ENCODE measurements at regions not wholly inside any gene's neighbourhood (a gene's known extent, or its start where the extent isn't known, plus 50 kb on each side); places are given as distances from the start of the nearest gene placed in this dataset.

DNA sequence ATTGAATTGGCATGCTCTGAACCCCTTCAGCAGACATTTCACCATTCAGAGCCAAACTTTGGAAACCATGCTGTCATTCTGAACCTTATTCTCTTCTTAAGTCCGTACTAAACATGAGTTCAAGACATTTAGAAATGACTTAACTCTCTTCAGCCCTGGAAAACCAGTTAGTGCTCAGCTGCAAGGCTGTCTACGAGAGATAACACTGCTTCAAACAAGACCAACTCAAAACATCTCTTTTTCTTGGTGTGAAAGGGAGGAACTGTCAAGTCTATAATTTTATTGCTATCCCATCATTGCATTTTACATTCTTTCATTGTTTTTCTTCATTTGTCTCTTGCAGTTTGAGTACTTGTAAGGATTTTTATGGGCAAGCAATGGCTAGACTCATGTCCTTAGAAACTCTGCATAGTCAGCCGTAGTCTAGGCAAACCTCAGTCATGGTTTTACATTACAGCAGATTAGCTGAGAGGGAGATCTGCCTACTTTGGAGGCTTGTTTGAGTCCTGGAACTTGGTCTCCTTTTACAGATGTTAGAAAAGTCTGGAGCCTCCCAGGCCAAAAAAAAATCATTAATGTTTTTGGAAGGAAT lies 120.6 kb upstream of the JADE1 start:
- peaks cover 8% of the 10 kb centered on the region for H3K9me3 ChIP-seq (ENCODE audit: severe bottlenecking)
- no peaks in the 10 kb centered on the region for H3K36me3 ChIP-seq
- TF ChIP-seq, protein P1, sequence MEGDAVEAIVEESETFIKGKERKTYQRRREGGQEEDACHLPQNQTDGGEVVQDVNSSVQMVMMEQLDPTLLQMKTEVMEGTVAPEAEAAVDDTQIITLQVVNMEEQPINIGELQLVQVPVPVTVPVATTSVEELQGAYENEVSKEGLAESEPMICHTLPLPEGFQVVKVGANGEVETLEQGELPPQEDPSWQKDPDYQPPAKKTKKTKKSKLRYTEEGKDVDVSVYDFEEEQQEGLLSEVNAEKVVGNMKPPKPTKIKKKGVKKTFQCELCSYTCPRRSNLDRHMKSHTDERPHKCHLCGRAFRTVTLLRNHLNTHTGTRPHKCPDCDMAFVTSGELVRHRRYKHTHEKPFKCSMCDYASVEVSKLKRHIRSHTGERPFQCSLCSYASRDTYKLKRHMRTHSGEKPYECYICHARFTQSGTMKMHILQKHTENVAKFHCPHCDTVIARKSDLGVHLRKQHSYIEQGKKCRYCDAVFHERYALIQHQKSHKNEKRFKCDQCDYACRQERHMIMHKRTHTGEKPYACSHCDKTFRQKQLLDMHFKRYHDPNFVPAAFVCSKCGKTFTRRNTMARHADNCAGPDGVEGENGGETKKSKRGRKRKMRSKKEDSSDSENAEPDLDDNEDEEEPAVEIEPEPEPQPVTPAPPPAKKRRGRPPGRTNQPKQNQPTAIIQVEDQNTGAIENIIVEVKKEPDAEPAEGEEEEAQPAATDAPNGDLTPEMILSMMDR (IDR thresholded peaks at IDR 0.05; ENCODE audit: low read depth, low read length): no peak
- H3K27ac ChIP-seq: no peak overlapping the region
- DNase-seq: no peak
- H3K27me3 ChIP-seq (ENCODE audit: insufficient read depth, low read depth, severe bottlenecking): no peaks in the 10 kb centered on the region
- no peak overlapping the region for H3K4me3 ChIP-seq (ENCODE audit: low read depth, low read length)

DNA sequence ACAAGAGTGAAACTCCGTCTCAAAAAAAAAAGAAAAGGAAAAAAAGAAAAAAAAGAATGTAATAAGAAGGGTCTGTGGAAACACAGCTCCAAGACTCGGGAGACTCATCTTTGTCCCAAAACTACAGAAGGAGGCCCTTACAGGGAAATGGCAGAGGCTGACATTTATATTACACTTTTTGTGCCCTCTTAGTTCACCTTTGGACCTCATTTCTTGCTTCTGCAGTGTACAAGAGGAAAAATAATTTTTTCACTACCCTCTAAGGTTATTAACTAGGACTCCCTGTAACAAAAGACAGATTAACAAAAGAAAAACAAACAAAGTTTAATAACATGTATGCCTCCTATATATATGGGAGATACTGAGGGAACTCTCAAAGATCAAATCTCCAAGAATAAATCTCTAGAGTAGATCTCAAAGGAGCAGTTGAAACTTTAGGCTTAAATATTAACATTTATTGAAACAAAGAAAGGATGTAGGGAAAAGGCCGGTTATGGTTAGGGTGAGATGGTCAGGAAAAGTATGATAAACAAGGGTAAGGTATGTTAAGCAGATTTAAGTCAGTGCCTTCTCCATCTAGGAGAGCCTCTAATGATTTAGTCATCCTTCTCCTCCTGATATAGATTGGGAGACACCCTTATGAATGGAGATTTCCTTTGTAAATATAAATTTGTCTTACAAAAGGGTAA lies 121.3 kb upstream of the JADE1 start:
- Histone ChIP-seq H3K4me3 (ENCODE audit: low read depth, low read length) (no peak overlapping the region), H3K9me3 (ENCODE audit: severe bottlenecking) (peaks cover 8% of the 10 kb centered on the region), H3K36me3 (no peaks in the 10 kb centered on the region), H3K27ac (no peak overlapping the region), H3K27me3 (ENCODE audit: insufficient read depth, low read depth, severe bottlenecking) (no peaks in the 10 kb centered on the region)
- no peak for DNase-seq
- TF ChIP-seq, protein P1 (IDR thresholded peaks at IDR 0.05; ENCODE audit: low read depth, low read length): no peak

DNA sequence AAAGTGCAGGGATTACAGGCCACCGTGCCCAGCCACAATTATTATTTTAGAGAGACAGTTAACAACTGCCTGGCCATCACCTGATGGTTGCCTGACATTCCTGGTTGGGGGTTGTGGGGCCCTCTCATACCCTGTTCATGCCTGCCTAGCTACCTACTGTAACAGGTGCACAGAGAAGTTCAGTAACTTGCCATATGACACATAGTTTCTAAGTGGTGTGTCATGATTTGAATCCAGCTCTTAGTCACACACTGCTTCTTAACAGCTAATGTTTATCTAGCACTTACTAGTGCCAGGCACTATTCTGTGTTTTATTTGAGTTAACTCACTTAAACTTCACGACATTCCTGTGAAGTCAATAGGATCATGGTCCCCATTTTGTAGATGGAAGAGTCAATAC lies 122.7 kb upstream of the JADE1 start:
- Histone ChIP-seq H3K36me3 (no peaks in the 10 kb centered on the region), H3K9me3 (ENCODE audit: severe bottlenecking) (peaks cover 8% of the 10 kb centered on the region), H3K27ac (no peak overlapping the region), H3K27me3 (ENCODE audit: insufficient read depth, low read depth, severe bottlenecking) (no peaks in the 10 kb centered on the region), H3K4me3 (ENCODE audit: low read depth, low read length) (no peak overlapping the region)
- no peak for DNase-seq
- TF ChIP-seq, protein P1 (IDR thresholded peaks at IDR 0.05; ENCODE audit: low read depth, low read length): no peak

GRCh38 chr4:128686032-128686465 lies 123.5 kb upstream of the JADE1 start:
- no peak for DNase-seq
- TF ChIP-seq, protein P1 (IDR thresholded peaks at IDR 0.05; ENCODE audit: low read depth, low read length): no peak
- H3K9me3 ChIP-seq (ENCODE audit: severe bottlenecking): peaks cover 8% of the 10 kb centered on the region

GRCh38 chr4:128684016-128684415 lies 125.5 kb upstream of the JADE1 start:
- Histone ChIP-seq H3K27ac (no peak overlapping the region), H3K9me3 (ENCODE audit: severe bottlenecking) (peaks cover 8% of the 10 kb centered on the region), H3K27me3 (ENCODE audit: insufficient read depth, low read depth, severe bottlenecking) (no peaks in the 10 kb centered on the region), H3K4me3 (ENCODE audit: low read depth, low read length) (no peak overlapping the region), H3K36me3 (no peaks in the 10 kb centered on the region)
- TF ChIP-seq, protein P1 (IDR thresholded peaks at IDR 0.05; ENCODE audit: low read depth, low read length): no peak
- no peak for DNase-seq

More at GRCh38 chr4:128686032-128686465, 123.5 kb upstream of the JADE1 start:
- no peak overlapping the region for H3K4me3 ChIP-seq (ENCODE audit: low read depth, low read length)
- no peaks in the 10 kb centered on the region for H3K27me3 ChIP-seq (ENCODE audit: insufficient read depth, low read depth, severe bottlenecking)
- no peaks in the 10 kb centered on the region for H3K36me3 ChIP-seq
- no peak overlapping the region; the same call in 1 of the 2 replicates for H3K27ac ChIP-seq
